Panc1 (cell line): ENCODE measurements at regions not wholly inside any gene's neighbourhood (a gene's known extent, or its start where the extent isn't known, plus 50 kb on each side); places are given as distances from the start of the nearest gene placed in this dataset.

Experiments used
- CTCF ChIP-seq: fragments of 450-650 bp; IDR thresholded peaks from 2 replicates; pipeline ENCODE4 v1.5.1; 2017; ENCODE audit warnings: mild to moderate bottlenecking
- POLR2AphosphoS5 ChIP-seq: IDR thresholded peaks from 2 replicates; pipeline ENCODE4 v1.6.1; 2012; ENCODE audit warnings: mild to moderate bottlenecking, low read depth, low read length, moderate library complexity
- SIN3A ChIP-seq: IDR thresholded peaks from 2 replicates; pipeline ENCODE4 v1.6.1; 2012; ENCODE audit warnings: low read depth, mild to moderate bottlenecking, low read length, moderate library complexity, borderline replicate concordance; ENCODE audit not compliant: insufficient read depth

GRCh38 chr6:134814076-134814695, 135.7 kb downstream of the ALDH8A1 start:
- TF ChIP-seq CTCF = no peak
- TF ChIP-seq SIN3A = no peak
- no peak for TF ChIP-seq POLR2AphosphoS5
